Heart right ventricle (tissue), 16 donors: ENCODE measurements at regions not wholly inside any gene's neighbourhood (a gene's known extent, or its start where the extent isn't known, plus 50 kb on each side); places are given as distances from the start of the nearest gene placed in this dataset.

ENCODE experiments used
- ATAC-seq, 8 donors: fragments of 200-7000 bp; cut with Tn5 transposase; one replicate each; pipeline ENCODE4 v1.9.1; 2020; ENCODE audit warnings: mild to moderate bottlenecking in 8 of 8, moderate library complexity in 8 of 8, moderate number of reproducible peaks in 1 of 8
- DNase-seq, 2 donors: peaks; one replicate each; pipeline ENCODE4 v3.0.0-alpha.2; 2020
- H3K27ac ChIP-seq, 10 donors: fragments of 200-600 bp; sonication (generic) in 2 of 10; one replicate each; pipeline versions ENCODE4 v1.5.0 to v1.8.0; 2020 to 2022; ENCODE audit warnings: mild to moderate bottlenecking in 3 of 10
- H3K27me3 ChIP-seq, 7 donors: fragments of 200-600 bp; one replicate each; pipeline ENCODE4 v1.8.0; 2021 to 2022; ENCODE audit warnings: mild to moderate bottlenecking in 2 of 7
- H3K36me3 ChIP-seq, 9 donors: fragments of 200-600 bp; sonication (generic) in 1 of 9; one replicate each; pipeline versions ENCODE4 v1.5.0 to v1.8.0; 2020 to 2022; ENCODE audit warnings: mild to moderate bottlenecking in 2 of 9
- H3K4me1 ChIP-seq, 9 donors: fragments of 200-600 bp; sonication (generic) in 1 of 9; one replicate each; pipeline versions ENCODE4 v1.5.0 to v1.8.0; 2020 to 2022; ENCODE audit warnings: mild to moderate bottlenecking in 4 of 9
- H3K4me3 ChIP-seq, 10 donors: fragments of 200-600 bp; sonication (generic) in 2 of 10; one replicate each; pipeline versions ENCODE4 v1.5.0 to v1.8.0; 2020 to 2022; ENCODE audit warnings: mild to moderate bottlenecking in 7 of 10, moderate library complexity in 2 of 10
- H3K9me3 ChIP-seq, 11 donors: fragments of 200-600 bp in 10 of 11; sonication (generic) in 2 of 11; one replicate each; pipeline versions ENCODE4 v1.5.0 to v1.8.0; 2013 to 2022; ENCODE audit warnings: mild to moderate bottlenecking in 2 of 11, control low read depth in 1 of 11, moderate library complexity in 1 of 11
- CTCF ChIP-seq, 9 donors: fragments of 200-600 bp; sonication (generic) in 2 of 9; IDR thresholded peaks; one replicate each; pipeline versions ENCODE4 v1.5.0 to v1.8.0; 2021 to 2022; ENCODE audit warnings: antibody characterized with exemption in 9 of 9, mild to moderate bottlenecking in 5 of 9, moderate library complexity in 1 of 9
- WGBS, 2 donors: extraction: QIAGEN DNeasy Blood & Tissue Kit; methylation state at CpG; one replicate each; pipeline ENCODE4 v1.1.7; 2013; ENCODE audit warnings: inconsistent platforms in 1 of 2; 5-methylcytosine and 5-hydroxymethylcytosine counted together
- intact Hi-C, 10 donors: fragments of 100-400 bp; cut with DNase I; formaldehyde crosslinking; loops; one replicate each; pipeline versions ENCODE4 v1.11.1 to v1.14.2; 2022
- donor health status: Arrhythmogenic right ventricular cardiomyopathy.
- donor health status: ischemic (EF 13 %, LVEDD 7.1; RV severe dilation, severe dysfunction).
- donor health status: healthy with polysubstance abuse.
- donor health status: DM: no; HTN: yes; CAD: no.
- donor health status: DM: no; HTN: no; CAD: no.
- donor health status: ischemic (EF 25% LVEDD 6.9; RV normal size, moderate dysfunction).
- donor health status: ischemic (EF 25% LVEDD 5.7; RV mildly dilated, moderate dysfunction).
- donor health status: healthy.
- donor health status: DM: yes; HTN: yes; CAD: no.
- donor health status: Ischemic cardiomyopathy.
- donor health status: ischemic (EF 35%, LVEDD 5.7; RV mildly dilated, moderate dysfunction).
- donor health status: nonischemic (EF 11% LVEDD 7.7; RV severe dilation, severe dysfunction).
- donor health status: DM: yes; HTN: yes; CAD: no.
- donor health status: PGD.
- donor health status: ischemic (EF 29% LVEDD 5.4; RV normal size, mild dysfunction).
- donor health status: nonischemic (EF 23%, LVEDD 6.1; RV moderate dilation, normal function).

- Histone ChIP-seq H3K4me3 (no peak overlapping the region), H3K27ac (no peak overlapping the region), H3K36me3 (no peaks in the 10 kb centered on the region), H3K27me3 (peaks cover 0 to 6% (median 0%) of the 10 kb centered on the region in 7 donors), H3K9me3 (no peaks in the 10 kb centered on the region), H3K4me1 (no peaks in the 10 kb centered on the region)
- intact Hi-C loops: no loop called here
- DNase-seq (no peak), ATAC-seq (no peak)
- no peak for TF ChIP-seq CTCF (IDR thresholded peaks at IDR 0.05)
- 67 to 71% methylated on average over 3 of the region's 3 CpGs for WGBS, 2 donors
Measured at GRCh38 chr2:15776629-15776919, 163.8 kb upstream of the MYCN start.

GRCh38 chr2:15776992-15777702, 163.2 kb upstream of the MYCN start:
- no peaks in the 10 kb centered on the region for H3K9me3 ChIP-seq
- intact Hi-C loops: no loop called here
- no peak overlapping the region for H3K27ac ChIP-seq
- WGBS, 2 donors: 92 to 93% methylated on average over 5 of the region's 5 CpGs
- H3K27me3 ChIP-seq: peaks cover 0 to 10% (median 0%) of the 10 kb centered on the region in 7 donors
- ATAC-seq: no peak
- no peaks in the 10 kb centered on the region for H3K4me1 ChIP-seq
- H3K36me3 ChIP-seq: no peaks in the 10 kb centered on the region
- no peak overlapping the region for H3K4me3 ChIP-seq
- TF ChIP-seq CTCF (IDR thresholded peaks at IDR 0.05): no peak
- no peak for DNase-seq

- DNase-seq (no peak), ATAC-seq (no peak)
- no peaks in the 10 kb centered on the region for H3K4me1 ChIP-seq
- H3K4me3 ChIP-seq: no peak overlapping the region
- no peaks in the 10 kb centered on the region for H3K9me3 ChIP-seq
- no peak for TF ChIP-seq CTCF (IDR thresholded peaks at IDR 0.05)
- no peak overlapping the region for H3K27ac ChIP-seq
- WGBS, 2 donors: 95 to 97% methylated on average over 6 of the region's 6 CpGs
- peaks cover 0 to 18% (median 0%) of the 10 kb centered on the region in 7 donors for H3K27me3 ChIP-seq
- no peaks in the 10 kb centered on the region for H3K36me3 ChIP-seq
- intact Hi-C loops: no loop called here
Measured at GRCh38 chr2:15777795-15778371, 162.5 kb upstream of the MYCN start.

- ATAC-seq (no peak), DNase-seq (no peak)
- no peaks in the 10 kb centered on the region for H3K36me3 ChIP-seq
- no peak for TF ChIP-seq CTCF (IDR thresholded peaks at IDR 0.05)
- 82 to 83% methylated on average over 7 of the region's 7 CpGs for WGBS, 2 donors
- no peaks in the 10 kb centered on the region for H3K4me1 ChIP-seq
- H3K27ac ChIP-seq: no peak overlapping the region
- H3K9me3 ChIP-seq: no peaks in the 10 kb centered on the region
- H3K4me3 ChIP-seq: no peak overlapping the region
- peaks cover 0 to 26% (median 4%) of the 10 kb centered on the region in 7 donors for H3K27me3 ChIP-seq
- intact Hi-C loops: no loop called here
Measured at GRCh38 chr2:15778529-15779219, 161.7 kb upstream of the MYCN start.
